NCI-H146 (cell line): ENCODE measurements at regions not wholly inside any gene's neighbourhood (a gene's known extent, or its start where the extent isn't known, plus 50 kb on each side); places are given as distances from the start of the nearest gene placed in this dataset.
"Not testable (repeated sequence)": the region's sequence is repeated elsewhere in the genome, so short reads cannot be mapped to it uniquely, and the experiment has no call there.

Experiments used
- DNase-seq: peaks from one replicate; lab custom pipeline; 2025; lab: John Stamatoyannopoulos, UW

- DNase-seq: no peak
Observed at GRCh38 chr3:39558775-39559306, 91.4 kb downstream of the MOBP start.

GRCh38 chr3:39559543-39559942 is 92.1 kb downstream of the MOBP start:
- DNase-seq: no peak

GRCh38 chr3:39568508-39568907 is 101.0 kb downstream of the MOBP start:
- no peak for DNase-seq

GRCh38 chr3:39569095-39569494 is 101.6 kb downstream of the MOBP start:
- DNase-seq: no peak

- no peak for DNase-seq
Observed at GRCh38 chr3:39573392-39573791, 105.9 kb downstream of the MOBP start.

DNA sequence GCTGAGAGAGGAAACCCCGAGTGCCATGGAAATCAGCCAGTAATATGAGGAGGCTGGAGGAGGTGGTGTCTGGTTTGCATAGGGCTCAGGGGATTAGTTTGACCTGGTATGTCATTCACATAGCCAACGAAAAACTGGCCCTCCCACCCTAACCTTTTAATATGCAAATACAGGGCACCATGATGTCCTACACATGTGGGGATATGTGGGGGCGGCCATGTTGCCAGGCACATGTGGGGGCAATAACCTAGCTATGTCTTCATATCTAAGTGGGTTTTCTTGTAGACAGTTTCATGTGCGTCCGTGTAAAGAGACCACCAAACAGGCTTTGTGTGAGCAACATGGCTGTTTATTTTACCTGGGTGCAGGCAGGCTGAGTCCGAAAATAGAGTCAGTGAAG is 110.1 kb downstream of the MOBP start:
- DNase-seq: no peak

- not testable (repeated sequence) for DNase-seq
Observed at GRCh38 chr3:39586215-39586614, 118.7 kb downstream of the MOBP start.

DNA sequence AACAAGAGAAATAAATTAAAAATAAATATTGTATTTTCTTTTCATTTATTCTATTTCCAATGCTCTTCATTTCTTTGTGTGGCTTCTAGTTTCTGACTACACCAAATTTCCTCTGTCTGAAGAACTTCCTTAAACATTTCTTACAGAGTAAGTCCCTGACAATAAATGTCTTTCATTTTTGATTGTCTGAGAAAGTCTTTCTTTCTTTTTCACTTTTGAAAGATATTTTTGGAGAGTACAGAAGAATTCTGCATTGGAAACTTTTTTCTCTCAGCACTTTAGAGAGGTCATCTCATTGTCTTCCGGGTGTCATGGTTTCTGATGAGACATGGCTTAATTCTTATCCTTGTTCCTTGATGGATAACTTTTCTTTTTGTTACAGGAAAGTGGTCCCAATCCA is 119.6 kb downstream of the MOBP start:
- DNase-seq: no peak

DNA sequence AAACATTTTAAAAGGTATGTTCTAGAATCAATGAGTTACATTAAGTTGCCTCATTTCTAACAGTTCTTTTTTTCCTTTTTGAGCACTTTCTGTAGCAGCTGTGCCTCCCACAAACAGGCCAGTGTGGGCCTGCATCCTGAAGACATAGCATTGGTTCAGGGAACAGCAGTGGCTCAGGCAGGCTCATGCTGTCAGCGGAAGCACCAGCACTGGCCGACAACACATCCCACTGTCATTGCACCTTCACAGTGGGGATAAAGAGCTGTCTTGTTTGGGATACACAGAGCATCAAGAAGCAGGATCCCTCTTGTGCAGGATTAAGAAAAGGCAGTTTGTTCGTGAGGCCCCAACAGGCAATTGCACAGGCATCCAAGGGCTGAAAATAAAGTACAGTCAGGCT is 123.3 kb downstream of the MOBP start:
- DNase-seq: no peak

- DNase-seq: no peak
Observed at GRCh38 chr3:39592311-39593050, 125.0 kb downstream of the MOBP start.

DNA sequence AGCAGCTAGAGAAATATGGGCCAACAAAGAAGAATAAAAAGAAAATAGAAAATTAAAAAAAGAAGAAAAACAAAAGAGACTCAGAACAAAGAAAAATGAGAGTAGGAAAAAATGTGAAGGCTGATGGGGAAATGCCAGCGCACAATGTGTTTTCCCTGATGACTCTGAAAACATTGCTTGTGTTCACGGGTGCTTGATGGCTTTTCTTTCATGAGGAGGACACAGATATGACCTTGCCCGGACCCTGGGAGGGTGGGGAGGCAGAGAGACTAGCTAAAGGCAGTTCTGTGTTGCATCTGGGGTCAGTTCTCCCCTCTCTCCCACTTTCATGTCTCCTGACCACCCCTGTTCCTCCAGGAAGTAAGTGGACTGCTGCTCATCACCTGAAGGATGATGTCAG is 125.9 kb downstream of the MOBP start:
- no peak for DNase-seq

DNA sequence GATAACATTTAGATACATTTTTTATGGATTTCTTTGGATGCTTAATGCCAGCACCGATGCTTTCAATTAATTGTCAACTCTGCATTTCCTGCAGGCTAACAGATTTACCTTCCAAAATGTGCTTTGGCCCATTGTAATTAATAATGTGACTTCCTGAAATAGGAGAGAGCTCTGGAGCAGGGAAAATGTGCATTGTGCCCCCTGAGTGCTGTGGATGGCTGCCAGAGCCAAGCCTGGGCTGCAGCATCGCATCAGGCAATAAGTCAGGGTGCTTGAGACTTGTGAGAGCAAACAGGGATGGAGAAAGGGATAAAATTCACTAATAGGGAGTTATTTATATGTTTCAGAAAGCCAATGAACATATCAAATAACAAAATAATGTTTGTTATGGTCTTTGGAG is 133.8 kb downstream of the MOBP start:
- no peak for DNase-seq

- DNase-seq: no peak
Observed at GRCh38 chr3:39605837-39606236, 138.4 kb downstream of the MOBP start.

GRCh38 chr3:39626198-39626597 is 158.7 kb downstream of the MOBP start:
- no peak for DNase-seq

GRCh38 chr3:39631136-39631535 is 163.7 kb downstream of the MOBP start:
- no peak for DNase-seq

GRCh38 chr3:39637807-39638206 is 170.3 kb downstream of the MOBP start:
- no peak for DNase-seq

- no peak for DNase-seq
Observed at GRCh38 chr3:39638301-39638700, 170.8 kb downstream of the MOBP start.

- DNase-seq: no peak
Observed at GRCh38 chr3:39639344-39640236, 169.8 kb upstream of the MYRIP start.

- DNase-seq: no peak
Observed at GRCh38 chr3:39641274-39641673, 168.1 kb upstream of the MYRIP start.

DNA sequence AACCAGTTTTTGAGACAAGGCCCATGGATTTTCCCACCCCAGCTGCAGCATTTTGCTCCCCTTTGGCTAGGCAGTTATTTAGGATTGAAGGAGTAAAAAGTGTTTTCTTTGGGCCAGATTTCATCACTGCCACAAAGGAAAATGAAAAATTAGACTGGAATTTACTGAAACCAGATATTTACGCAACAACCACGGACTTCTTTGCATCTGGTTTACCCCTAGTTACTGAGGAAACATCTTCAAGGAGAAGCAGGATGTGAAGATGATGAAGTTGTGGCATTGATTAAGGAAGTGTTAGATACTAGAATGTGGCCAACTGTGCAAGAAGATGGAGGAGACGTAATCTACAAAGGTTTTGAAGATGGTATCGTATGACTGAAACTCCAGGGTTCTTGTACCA is 165.2 kb upstream of the MYRIP start:
- no peak for DNase-seq

DNA sequence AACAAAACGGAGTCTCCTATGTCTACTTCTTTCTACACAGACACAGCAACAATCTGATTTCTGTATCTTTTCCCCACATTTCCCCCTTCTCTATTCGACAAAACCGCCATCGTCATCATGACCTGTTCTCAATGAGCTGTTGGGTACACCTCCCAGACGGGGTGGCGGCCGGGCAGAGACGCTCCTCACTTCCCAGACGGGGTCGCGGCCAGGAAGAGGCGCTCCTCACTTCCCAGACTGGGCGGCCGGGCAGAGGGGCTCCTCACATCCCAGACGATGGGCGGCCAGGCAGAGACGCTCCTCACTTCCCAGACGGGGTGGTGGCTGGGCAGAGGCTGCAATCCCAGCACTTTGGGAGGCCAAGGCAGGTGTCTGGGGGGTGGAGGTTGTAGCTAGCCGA is 158.2 kb upstream of the MYRIP start:
- DNase-seq: not testable (repeated sequence)

- no peak for DNase-seq
Observed at GRCh38 chr3:39651993-39652739, 157.2 kb upstream of the MYRIP start.
